ENCODE measurements at regions not wholly inside any gene's neighbourhood (a gene's known extent, or its start where the extent isn't known, plus 50 kb on each side); places are given as distances from the start of the nearest gene placed in this dataset.

- TF ChIP-seq POLR2AphosphoS5 (IDR thresholded peaks at IDR 0.05), result no peak
- no peak for TF ChIP-seq CTCF (IDR thresholded peaks at IDR 0.05)
- TF ChIP-seq EP300 (IDR thresholded peaks at IDR 0.05), result no peak
Observed at GRCh38 chr14:30297876-30298795, 260.8 kb upstream of the G2E3 start.

All from gastroesophageal sphincter (tissue), 3 donors.